GM12878 (cell line): ENCODE measurements at regions not wholly inside any gene's neighbourhood (a gene's known extent, or its start where the extent isn't known, plus 50 kb on each side); places are given as distances from the start of the nearest gene placed in this dataset.

Experiments used
- ATAC-seq: fragments of 200-7000 bp; cut with Tn5 transposase; 3 replicates; pipeline ENCODE4 v1.9.1; 2020; ENCODE audit warnings: mild to moderate bottlenecking, moderate library complexity
- BruUV-seq: library from RNA; stranded (reverse); fragments of 400-500 nt; replicated peaks from 2 replicates; lab custom pipeline; 2021; lab: Mats Ljungman, UMichigan
- CTCF ChIA-PET: fragments of 300-600 bp; sonication (Branson Sonifier 250); formaldehyde crosslinking; extraction: SDS; loops from one replicate; lab custom pipeline; 2021; ENCODE audit warnings: inconsistent platforms; lab: Yijun Ruan, JAX
- POLR2A ChIA-PET: fragments of 350-600 bp; formaldehyde crosslinking; extraction: SDS; loops from one replicate; lab custom pipeline; 2021; ENCODE audit warnings: inconsistent platforms; lab: Charles Lee
- RAD21 ChIA-PET: fragments of 300-600 bp; sonication (Branson Sonifier 250); formaldehyde crosslinking; loops from one replicate; lab custom pipeline; 2023; ENCODE audit warnings: antibody characterized with exemption; ENCODE audit not compliant: unreplicated experiment; lab: Charles Lee
- SMC1A ChIA-PET: fragments of 300-600 bp; sonication (Branson Sonifier 250); formaldehyde crosslinking; loops from one replicate; lab custom pipeline; 2023; ENCODE audit not compliant: unreplicated experiment, uncharacterized antibody; lab: Charles Lee
- DNase-seq: peaks from one replicate; pipeline ENCODE4 v3.0.0-alpha.2; 2011; ENCODE audit warnings: low read depth, low spot score
- FAIRE-seq: peaks from 3 replicates; lab custom pipeline; 2011; peaks lifted over from hg19 to GRCh38; lab: Jason Lieb, UNC
- H2AFZ ChIP-seq: 2 replicates; pipeline ENCODE4 v1.6.0; 2011; ENCODE audit warnings: low read depth, low read length, control low read depth; ENCODE audit not compliant: control insufficient read depth
- H3K27ac ChIP-seq: 2 replicates; pipeline ENCODE4 v1.5.1; 2011; ENCODE audit warnings: control low read depth; ENCODE audit not compliant: control insufficient read depth, insufficient read depth
- H3K27me3 ChIP-seq, 2 experiments: replicated peaks in 1 of 2; 2 replicates each; pipeline versions ENCODE4 v1.6.0 to v1.6.1; 2011; ENCODE audit warnings: low read length in 1 of 2; ENCODE audit not compliant: control insufficient read depth in 2 of 2, insufficient read depth in 2 of 2
- H3K36me3 ChIP-seq, 2 experiments: 2 replicates each; pipeline ENCODE4 v1.5.1; 2011; ENCODE audit warnings: low read length in 1 of 2; ENCODE audit not compliant: control insufficient read depth in 2 of 2, insufficient read depth in 2 of 2
- H3K4me1 ChIP-seq: 2 replicates; pipeline ENCODE4 v1.6.1; 2011; ENCODE audit warnings: mild to moderate bottlenecking, low read length, moderate library complexity, mixed read lengths; ENCODE audit not compliant: control insufficient read depth, insufficient read depth
- H3K4me2 ChIP-seq: 2 replicates; pipeline ENCODE4 v1.6.0; 2011; ENCODE audit warnings: control low read depth; ENCODE audit not compliant: control insufficient read depth, insufficient read depth
- H3K4me3 ChIP-seq: fragments of 200-600 bp; sonication (generic); 2 replicates; pipeline ENCODE4 v1.5.1; 2016
- H3K79me2 ChIP-seq: 2 replicates; pipeline ENCODE4 v1.6.0; 2011; ENCODE audit warnings: low read length; ENCODE audit not compliant: control insufficient read depth, insufficient read depth
- H3K9ac ChIP-seq: 2 replicates; pipeline ENCODE4 v1.8.0; 2011; ENCODE audit warnings: low read length, control low read depth, mixed read lengths; ENCODE audit not compliant: control insufficient read depth, insufficient read depth
- H3K9me3 ChIP-seq: replicated peaks from 3 replicates; pipeline ENCODE4 v1.5.1; 2011; ENCODE audit warnings: mild to moderate bottlenecking, low read length; ENCODE audit not compliant: control insufficient read depth, insufficient read depth
- H4K20me1 ChIP-seq: 2 replicates; pipeline ENCODE4 v1.6.0; 2011; ENCODE audit not compliant: control insufficient read depth, insufficient read depth
- ASH2L ChIP-seq: fragments of 300-600, 200-600 bp; sonication (generic); IDR thresholded peaks from 2 replicates; pipeline ENCODE4 v1.6.1; 2017; ENCODE audit warnings: low read depth, mild to moderate bottlenecking, borderline replicate concordance
- EGR1 ChIP-seq, 2 experiments: IDR thresholded peaks; 1 replicate in 1 of 2; 2 replicates in 1 of 2; pipeline ENCODE4 v1.6.1; 2011 to 2012; ENCODE audit warnings: low read depth in 2 of 2, low read length in 2 of 2, borderline replicate concordance in 1 of 2, mild to moderate bottlenecking in 1 of 2, moderate library complexity in 1 of 2
- POLR2AphosphoS5 ChIP-seq: IDR thresholded peaks from 2 replicates; pipeline ENCODE4 v1.6.1; 2011; ENCODE audit warnings: mild to moderate bottlenecking, low read length, inconsistent platforms
- RELA ChIP-seq: fragments of 450-650 bp; IDR thresholded peaks from 2 replicates; pipeline ENCODE4 v1.8.0; 2014; ENCODE audit warnings: borderline replicate concordance; ENCODE audit not compliant: partially characterized antibody
- SP1 ChIP-seq: IDR thresholded peaks from one replicate; pipeline ENCODE4 v1.6.1; 2011; ENCODE audit warnings: low read depth, low read length
- SREBF1 ChIP-seq: IDR thresholded peaks from 2 replicates; pipeline ENCODE4 v1.6.1; 2012; ENCODE audit warnings: mild to moderate bottlenecking, low read length
- ZNF217 ChIP-seq: fragments of 450-650 bp; IDR thresholded peaks from 2 replicates; pipeline ENCODE4 v1.6.1; 2017; ENCODE audit warnings: antibody characterized with exemption, mild to moderate bottlenecking
- ZNF274 ChIP-seq: IDR thresholded peaks from one replicate; pipeline ENCODE4 v1.8.0; 2011; ENCODE audit not compliant: insufficient read length, insufficient read depth
- ZNF622 ChIP-seq: fragments of 450-650 bp; IDR thresholded peaks from 2 replicates; pipeline ENCODE4 v1.6.1; 2017; ENCODE audit warnings: mild to moderate bottlenecking, inconsistent platforms
- WGBS: methylation state at CpG from one replicate; pipeline ENCODE4 v1.1.6; 2016; ENCODE audit warnings: low lambda C conversion rate; ENCODE audit not compliant: insufficient replicate concordance, insufficient coverage; ENCODE audit errors: missing lambda C conversion rate; 5-methylcytosine and 5-hydroxymethylcytosine counted together
- in situ Hi-C: fragments of 300-500 bp; cut with MboI; formaldehyde crosslinking; loops from 9 replicates; pipeline ENCODE4 v1.14.3; 2018; ENCODE audit warnings: mixed read lengths
- intact Hi-C: fragments of 100-400 bp; cut with micrococcal nuclease; formaldehyde crosslinking; loops from one replicate; pipeline ENCODE4 v1.14.2; 2022; ENCODE audit not compliant: unreplicated experiment
- TF ChIP-seq, protein P1 (sequence below): fragments of 450-650 bp; conservative IDR thresholded peaks from 2 replicates; pipeline ENCODE4 v1.6.1; 2017; ENCODE audit warnings: mild to moderate bottlenecking, moderate library complexity
- TF ChIP-seq, protein P2 (sequence below): IDR thresholded peaks from 2 replicates; pipeline ENCODE4 v1.6.1; 2012; ENCODE audit warnings: improper control_type of control experiment, low read depth, low read length; ENCODE audit not compliant: insufficient replicate concordance
- TF ChIP-seq, protein P3 (sequence below): fragments of 450-650 bp; formaldehyde crosslinking; IDR thresholded peaks from 2 replicates; pipeline ENCODE4 v1.4.0; 2022; ENCODE audit warnings: mild to moderate bottlenecking, moderate library complexity
- TF ChIP-seq, protein P4 (sequence below): fragments of 450-650 bp; IDR thresholded peaks from 2 replicates; pipeline ENCODE4 v1.6.1; 2017; ENCODE audit warnings: low read depth, mild to moderate bottlenecking, moderate library complexity

DNA sequence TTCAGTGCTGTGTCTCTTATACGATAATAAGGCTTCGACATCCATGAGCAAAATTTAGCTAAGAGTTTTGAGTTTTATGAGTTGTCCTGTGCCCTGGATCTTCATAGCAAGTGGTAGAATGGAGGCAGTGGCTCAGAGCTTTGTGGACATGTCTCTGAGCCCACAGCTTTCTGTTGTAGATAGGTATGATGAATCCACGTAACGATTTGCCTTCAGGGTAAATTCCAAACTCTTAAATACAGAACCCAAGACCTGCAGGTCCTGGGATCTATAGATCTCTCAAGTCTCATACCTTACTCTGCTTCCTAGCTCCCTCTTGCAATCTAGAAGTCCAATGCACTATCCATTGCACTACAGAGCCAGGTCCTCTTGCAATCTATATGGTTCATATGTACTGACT, 59.5 kb upstream of the TLE4 start:
- DNase-seq (no peak), FAIRE-seq (no peak), ATAC-seq (no peak)
- H3K79me2 ChIP-seq = no peaks in the 10 kb centered on the region
- H3K27me3 ChIP-seq = no peaks in the 10 kb centered on the region; a peak in 1 of 4 replicates
- H4K20me1 ChIP-seq = no peaks in the 10 kb centered on the region
- intact Hi-C loops (no loop called here), in situ Hi-C loops (no loop called here)
- SMC1A ChIA-PET = no interaction called here
- no TSS peak for BruUV-seq
- WGBS = 63% methylated on average over 4 of the region's 4 CpGs
- H3K4me1 ChIP-seq = no peaks in the 10 kb centered on the region
- no peak overlapping the region for H3K9ac ChIP-seq
- POLR2A ChIA-PET = no interaction called here
- H3K4me2 ChIP-seq = no peak overlapping the region
- H3K36me3 ChIP-seq = no peaks in the 10 kb centered on the region
- H3K9me3 ChIP-seq = no peaks in the 10 kb centered on the region
- CTCF ChIA-PET = no interaction called here
- H3K27ac ChIP-seq = no peak overlapping the region
- RAD21 ChIA-PET = no interaction called here
- H2AFZ ChIP-seq = no peak overlapping the region
- no peak overlapping the region for H3K4me3 ChIP-seq
- TF ChIP-seq, protein P1, sequence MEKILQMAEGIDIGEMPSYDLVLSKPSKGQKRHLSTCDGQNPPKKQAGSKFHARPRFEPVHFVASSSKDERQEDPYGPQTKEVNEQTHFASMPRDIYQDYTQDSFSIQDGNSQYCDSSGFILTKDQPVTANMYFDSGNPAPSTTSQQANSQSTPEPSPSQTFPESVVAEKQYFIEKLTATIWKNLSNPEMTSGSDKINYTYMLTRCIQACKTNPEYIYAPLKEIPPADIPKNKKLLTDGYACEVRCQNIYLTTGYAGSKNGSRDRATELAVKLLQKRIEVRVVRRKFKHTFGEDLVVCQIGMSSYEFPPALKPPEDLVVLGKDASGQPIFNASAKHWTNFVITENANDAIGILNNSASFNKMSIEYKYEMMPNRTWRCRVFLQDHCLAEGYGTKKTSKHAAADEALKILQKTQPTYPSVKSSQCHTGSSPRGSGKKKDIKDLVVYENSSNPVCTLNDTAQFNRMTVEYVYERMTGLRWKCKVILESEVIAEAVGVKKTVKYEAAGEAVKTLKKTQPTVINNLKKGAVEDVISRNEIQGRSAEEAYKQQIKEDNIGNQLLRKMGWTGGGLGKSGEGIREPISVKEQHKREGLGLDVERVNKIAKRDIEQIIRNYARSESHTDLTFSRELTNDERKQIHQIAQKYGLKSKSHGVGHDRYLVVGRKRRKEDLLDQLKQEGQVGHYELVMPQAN = no peak
- TF ChIP-seq EGR1 (IDR thresholded peaks at IDR 0.05; ENCODE audit: borderline replicate concordance in 1 of 2, low read depth in 2 of 2, low read length in 2 of 2) (no peak), SP1 (no peak), RELA (no peak), POLR2AphosphoS5 (no peak), SREBF1 (no peak), ZNF217 (no peak), ZNF274 (no peak), ZNF622 (no peak), ASH2L (no peak)
- TF ChIP-seq, protein P2, sequence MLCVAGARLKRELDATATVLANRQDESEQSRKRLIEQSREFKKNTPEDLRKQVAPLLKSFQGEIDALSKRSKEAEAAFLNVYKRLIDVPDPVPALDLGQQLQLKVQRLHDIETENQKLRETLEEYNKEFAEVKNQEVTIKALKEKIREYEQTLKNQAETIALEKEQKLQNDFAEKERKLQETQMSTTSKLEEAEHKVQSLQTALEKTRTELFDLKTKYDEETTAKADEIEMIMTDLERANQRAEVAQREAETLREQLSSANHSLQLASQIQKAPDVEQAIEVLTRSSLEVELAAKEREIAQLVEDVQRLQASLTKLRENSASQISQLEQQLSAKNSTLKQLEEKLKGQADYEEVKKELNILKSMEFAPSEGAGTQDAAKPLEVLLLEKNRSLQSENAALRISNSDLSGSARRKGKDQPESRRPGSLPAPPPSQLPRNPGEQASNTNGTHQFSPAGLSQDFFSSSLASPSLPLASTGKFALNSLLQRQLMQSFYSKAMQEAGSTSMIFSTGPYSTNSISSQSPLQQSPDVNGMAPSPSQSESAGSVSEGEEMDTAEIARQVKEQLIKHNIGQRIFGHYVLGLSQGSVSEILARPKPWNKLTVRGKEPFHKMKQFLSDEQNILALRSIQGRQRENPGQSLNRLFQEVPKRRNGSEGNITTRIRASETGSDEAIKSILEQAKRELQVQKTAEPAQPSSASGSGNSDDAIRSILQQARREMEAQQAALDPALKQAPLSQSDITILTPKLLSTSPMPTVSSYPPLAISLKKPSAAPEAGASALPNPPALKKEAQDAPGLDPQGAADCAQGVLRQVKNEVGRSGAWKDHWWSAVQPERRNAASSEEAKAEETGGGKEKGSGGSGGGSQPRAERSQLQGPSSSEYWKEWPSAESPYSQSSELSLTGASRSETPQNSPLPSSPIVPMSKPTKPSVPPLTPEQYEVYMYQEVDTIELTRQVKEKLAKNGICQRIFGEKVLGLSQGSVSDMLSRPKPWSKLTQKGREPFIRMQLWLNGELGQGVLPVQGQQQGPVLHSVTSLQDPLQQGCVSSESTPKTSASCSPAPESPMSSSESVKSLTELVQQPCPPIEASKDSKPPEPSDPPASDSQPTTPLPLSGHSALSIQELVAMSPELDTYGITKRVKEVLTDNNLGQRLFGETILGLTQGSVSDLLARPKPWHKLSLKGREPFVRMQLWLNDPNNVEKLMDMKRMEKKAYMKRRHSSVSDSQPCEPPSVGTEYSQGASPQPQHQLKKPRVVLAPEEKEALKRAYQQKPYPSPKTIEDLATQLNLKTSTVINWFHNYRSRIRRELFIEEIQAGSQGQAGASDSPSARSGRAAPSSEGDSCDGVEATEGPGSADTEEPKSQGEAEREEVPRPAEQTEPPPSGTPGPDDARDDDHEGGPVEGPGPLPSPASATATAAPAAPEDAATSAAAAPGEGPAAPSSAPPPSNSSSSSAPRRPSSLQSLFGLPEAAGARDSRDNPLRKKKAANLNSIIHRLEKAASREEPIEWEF = no peak
- TF ChIP-seq, protein P3, sequence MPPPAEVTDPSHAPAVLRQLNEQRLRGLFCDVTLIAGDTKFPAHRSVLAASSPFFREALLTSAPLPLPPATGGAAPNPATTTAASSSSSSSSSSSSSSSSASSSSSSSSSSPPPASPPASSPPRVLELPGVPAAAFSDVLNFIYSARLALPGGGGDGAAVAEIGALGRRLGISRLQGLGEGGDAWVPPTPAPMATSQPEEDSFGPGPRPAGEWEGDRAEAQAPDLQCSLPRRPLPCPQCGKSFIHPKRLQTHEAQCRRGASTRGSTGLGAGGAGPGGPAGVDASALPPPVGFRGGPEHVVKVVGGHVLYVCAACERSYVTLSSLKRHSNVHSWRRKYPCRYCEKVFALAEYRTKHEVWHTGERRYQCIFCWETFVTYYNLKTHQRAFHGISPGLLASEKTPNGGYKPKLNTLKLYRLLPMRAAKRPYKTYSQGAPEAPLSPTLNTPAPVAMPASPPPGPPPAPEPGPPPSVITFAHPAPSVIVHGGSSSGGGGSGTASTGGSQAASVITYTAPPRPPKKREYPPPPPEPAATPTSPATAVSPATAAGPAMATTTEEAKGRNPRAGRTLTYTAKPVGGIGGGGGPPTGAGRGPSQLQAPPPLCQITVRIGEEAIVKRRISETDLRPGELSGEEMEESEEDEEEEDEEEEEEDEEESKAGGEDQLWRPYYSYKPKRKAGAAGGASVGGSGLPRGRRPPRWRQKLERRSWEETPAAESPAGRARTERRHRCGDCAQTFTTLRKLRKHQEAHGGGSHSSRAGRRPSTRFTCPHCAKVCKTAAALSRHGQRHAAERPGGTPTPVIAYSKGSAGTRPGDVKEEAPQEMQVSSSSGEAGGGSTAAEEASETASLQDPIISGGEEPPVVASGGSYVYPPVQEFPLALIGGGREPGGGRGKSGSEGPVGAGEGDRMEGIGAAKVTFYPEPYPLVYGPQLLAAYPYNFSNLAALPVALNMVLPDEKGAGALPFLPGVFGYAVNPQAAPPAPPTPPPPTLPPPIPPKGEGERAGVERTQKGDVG (CRISPR knock-in tag) = no peak
- TF ChIP-seq, protein P4, sequence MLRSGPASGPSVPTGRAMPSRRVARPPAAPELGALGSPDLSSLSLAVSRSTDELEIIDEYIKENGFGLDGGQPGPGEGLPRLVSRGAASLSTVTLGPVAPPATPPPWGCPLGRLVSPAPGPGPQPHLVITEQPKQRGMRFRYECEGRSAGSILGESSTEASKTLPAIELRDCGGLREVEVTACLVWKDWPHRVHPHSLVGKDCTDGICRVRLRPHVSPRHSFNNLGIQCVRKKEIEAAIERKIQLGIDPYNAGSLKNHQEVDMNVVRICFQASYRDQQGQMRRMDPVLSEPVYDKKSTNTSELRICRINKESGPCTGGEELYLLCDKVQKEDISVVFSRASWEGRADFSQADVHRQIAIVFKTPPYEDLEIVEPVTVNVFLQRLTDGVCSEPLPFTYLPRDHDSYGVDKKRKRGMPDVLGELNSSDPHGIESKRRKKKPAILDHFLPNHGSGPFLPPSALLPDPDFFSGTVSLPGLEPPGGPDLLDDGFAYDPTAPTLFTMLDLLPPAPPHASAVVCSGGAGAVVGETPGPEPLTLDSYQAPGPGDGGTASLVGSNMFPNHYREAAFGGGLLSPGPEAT = no peak
